Ovary (tissue), 3 donors: ENCODE measurements at regions not wholly inside any gene's neighbourhood (a gene's known extent, or its start where the extent isn't known, plus 50 kb on each side); places are given as distances from the start of the nearest gene placed in this dataset.

Experiments
- CTCF ChIP-seq, 3 donors: fragments of 450-650 bp in 2 of 3; fragments of 200-600 bp in 1 of 3; IDR thresholded peaks; one replicate each; pipeline versions ENCODE4 v1.5.1 to v1.8.0; 2016 to 2022; ENCODE audit warnings: antibody characterized with exemption in 3 of 3, mild to moderate bottlenecking in 1 of 3
- EP300 ChIP-seq: sonication (generic); formaldehyde crosslinking; IDR thresholded peaks from one replicate; pipeline ENCODE4 v1.6.1; 2017; ENCODE audit warnings: antibody characterized with exemption
- POLR2A ChIP-seq: fragments of 450-650 bp; IDR thresholded peaks from one replicate; pipeline ENCODE4 v1.6.1; 2017; ENCODE audit warnings: antibody characterized with exemption, mild to moderate bottlenecking, moderate library complexity
- donor health status: DM: no; HTN: no; CAD: no.

GRCh38 chr15:61712129-61712759 is 348.0 kb downstream of the VPS13C start:
- no peak for TF ChIP-seq CTCF (IDR thresholded peaks at IDR 0.05)
- TF ChIP-seq POLR2A, result no peak
- TF ChIP-seq EP300, result no peak
